SU-DHL-6 (cell line): ENCODE measurements at regions not wholly inside any gene's neighbourhood (a gene's known extent, or its start where the extent isn't known, plus 50 kb on each side); places are given as distances from the start of the nearest gene placed in this dataset.

ENCODE experiments used
- H2AFZ ChIP-seq: fragments of 200-600 bp; sonication (generic); 2 replicates; pipeline ENCODE4 v1.6.1; 2014; ENCODE audit warnings: low read depth, mild to moderate bottlenecking, moderate library complexity, mixed read lengths, antibody characterized with exemption, low read length; ENCODE audit not compliant: severe bottlenecking
- H3F3A ChIP-seq: fragments of 200-600 bp; shearing (Covaris generic); 2 replicates; pipeline ENCODE4 v1.6.0; 2016; ENCODE audit warnings: antibody characterized with exemption, mild to moderate bottlenecking; ENCODE audit not compliant: insufficient read depth
- H3K27ac ChIP-seq: fragments of 200-600 bp; sonication (generic); 2 replicates; pipeline ENCODE4 v1.5.1; 2016; ENCODE audit warnings: low read depth, mild to moderate bottlenecking, low read length, moderate library complexity, mixed read lengths
- H3K27me3 ChIP-seq: fragments of 200-600 bp; sonication (generic), shearing (Covaris generic); 2 replicates; pipeline ENCODE4 v1.6.0; 2014; ENCODE audit warnings: mild to moderate bottlenecking, low read length
- H3K36me3 ChIP-seq: fragments of 200-600 bp; sonication (generic); 2 replicates; pipeline ENCODE4 v1.6.1; 2014; ENCODE audit warnings: mild to moderate bottlenecking, low read length, mixed read lengths
- H3K4me2 ChIP-seq: fragments of 300-600, 200-600 bp; shearing (Covaris generic), sonication (generic); 2 replicates; pipeline ENCODE4 v1.6.0; 2014; ENCODE audit warnings: low read length, low read depth, mild to moderate bottlenecking; ENCODE audit not compliant: poor library complexity, severe bottlenecking
- H3K4me3 ChIP-seq: fragments of 200-600 bp; sonication (generic); 2 replicates; pipeline ENCODE4 v1.5.1; 2014; ENCODE audit warnings: antibody characterized with exemption, low read length, mild to moderate bottlenecking, mixed read lengths; ENCODE audit not compliant: insufficient read depth, poor library complexity, severe bottlenecking
- H3K79me2 ChIP-seq: fragments of 200-600 bp; sonication (generic); 2 replicates; pipeline ENCODE4 v1.6.1; 2014; ENCODE audit warnings: mild to moderate bottlenecking, low read length, moderate library complexity; ENCODE audit not compliant: insufficient read depth
- H3K9ac ChIP-seq: fragments of 200-600 bp; sonication (generic); 2 replicates; pipeline ENCODE4 v1.7.0; 2014; ENCODE audit warnings: mild to moderate bottlenecking, low read length
- H3K9me2 ChIP-seq: fragments of 200-600 bp; sonication (generic); replicated peaks from 2 replicates; pipeline ENCODE4 v1.6.1; 2014; ENCODE audit warnings: low read length; ENCODE audit not compliant: insufficient read depth
- H3K9me3 ChIP-seq: fragments of 200-600 bp; sonication (generic); 2 replicates; pipeline ENCODE4 v1.6.1; 2014; ENCODE audit warnings: low read length, mixed read lengths; ENCODE audit not compliant: insufficient read depth
- H4K20me1 ChIP-seq: fragments of 200-600 bp; sonication (generic); 2 replicates; pipeline ENCODE4 v1.6.1; 2014; ENCODE audit warnings: low read depth, mild to moderate bottlenecking, antibody characterized with exemption, low read length, moderate library complexity, mixed read lengths
- EZH2phosphoT487 ChIP-seq: fragments of 200-600 bp; sonication (generic), shearing (Covaris generic); conservative IDR thresholded peaks from 2 replicates; pipeline ENCODE4 v1.6.1; 2018; ENCODE audit warnings: mild to moderate bottlenecking, antibody characterized with exemption, low read length, moderate library complexity, mixed read lengths
- TF ChIP-seq, protein P1 (sequence below): fragments of 200-600 bp; sonication (generic); IDR thresholded peaks from one replicate; pipeline ENCODE4 v1.5.1; 2017; ENCODE audit warnings: antibody characterized with exemption, mild to moderate bottlenecking, low read length, moderate library complexity; ENCODE audit not compliant: insufficient read depth, poor library complexity, severe bottlenecking

GRCh38 chr13:83819156-83819555, 63.1 kb downstream of the SLITRK1 start:
- Histone ChIP-seq H3K4me2 (no peak overlapping the region), H3K9me2 (no peaks in the 10 kb centered on the region), H3K27ac (no peak overlapping the region), H3K4me3 (no peak overlapping the region), H3K36me3 (no peaks in the 10 kb centered on the region), H2AFZ (no peak overlapping the region), H3F3A (no peaks in the 10 kb centered on the region), H4K20me1 (no peaks in the 10 kb centered on the region), H3K27me3 (no peaks in the 10 kb centered on the region), H3K79me2 (no peaks in the 10 kb centered on the region), H3K9me3 (peaks cover 13% of the 10 kb centered on the region; the same call in 1 of the 2 replicates), H3K9ac (no peak overlapping the region)
- no peak for TF ChIP-seq EZH2phosphoT487
- TF ChIP-seq, protein P1, sequence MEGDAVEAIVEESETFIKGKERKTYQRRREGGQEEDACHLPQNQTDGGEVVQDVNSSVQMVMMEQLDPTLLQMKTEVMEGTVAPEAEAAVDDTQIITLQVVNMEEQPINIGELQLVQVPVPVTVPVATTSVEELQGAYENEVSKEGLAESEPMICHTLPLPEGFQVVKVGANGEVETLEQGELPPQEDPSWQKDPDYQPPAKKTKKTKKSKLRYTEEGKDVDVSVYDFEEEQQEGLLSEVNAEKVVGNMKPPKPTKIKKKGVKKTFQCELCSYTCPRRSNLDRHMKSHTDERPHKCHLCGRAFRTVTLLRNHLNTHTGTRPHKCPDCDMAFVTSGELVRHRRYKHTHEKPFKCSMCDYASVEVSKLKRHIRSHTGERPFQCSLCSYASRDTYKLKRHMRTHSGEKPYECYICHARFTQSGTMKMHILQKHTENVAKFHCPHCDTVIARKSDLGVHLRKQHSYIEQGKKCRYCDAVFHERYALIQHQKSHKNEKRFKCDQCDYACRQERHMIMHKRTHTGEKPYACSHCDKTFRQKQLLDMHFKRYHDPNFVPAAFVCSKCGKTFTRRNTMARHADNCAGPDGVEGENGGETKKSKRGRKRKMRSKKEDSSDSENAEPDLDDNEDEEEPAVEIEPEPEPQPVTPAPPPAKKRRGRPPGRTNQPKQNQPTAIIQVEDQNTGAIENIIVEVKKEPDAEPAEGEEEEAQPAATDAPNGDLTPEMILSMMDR = no peak

GRCh38 chr13:83816081-83816480, 66.2 kb downstream of the SLITRK1 start:
- no peaks in the 10 kb centered on the region for H3K36me3 ChIP-seq
- H3K9me2 ChIP-seq = no peaks in the 10 kb centered on the region
- H3K27me3 ChIP-seq = no peaks in the 10 kb centered on the region
- H3F3A ChIP-seq = no peaks in the 10 kb centered on the region
- no peaks in the 10 kb centered on the region for H3K79me2 ChIP-seq
- TF ChIP-seq, protein P1 = no peak
- TF ChIP-seq EZH2phosphoT487 = no peak
- H3K27ac ChIP-seq = no peak overlapping the region
- peaks cover 3% of the 10 kb centered on the region; the same call in 1 of the 2 replicates for H3K9me3 ChIP-seq
- H2AFZ ChIP-seq = no peak overlapping the region
- no peak overlapping the region for H3K9ac ChIP-seq
- H3K4me2 ChIP-seq = no peak overlapping the region
- H4K20me1 ChIP-seq = no peaks in the 10 kb centered on the region
- H3K4me3 ChIP-seq = no peak overlapping the region

DNA sequence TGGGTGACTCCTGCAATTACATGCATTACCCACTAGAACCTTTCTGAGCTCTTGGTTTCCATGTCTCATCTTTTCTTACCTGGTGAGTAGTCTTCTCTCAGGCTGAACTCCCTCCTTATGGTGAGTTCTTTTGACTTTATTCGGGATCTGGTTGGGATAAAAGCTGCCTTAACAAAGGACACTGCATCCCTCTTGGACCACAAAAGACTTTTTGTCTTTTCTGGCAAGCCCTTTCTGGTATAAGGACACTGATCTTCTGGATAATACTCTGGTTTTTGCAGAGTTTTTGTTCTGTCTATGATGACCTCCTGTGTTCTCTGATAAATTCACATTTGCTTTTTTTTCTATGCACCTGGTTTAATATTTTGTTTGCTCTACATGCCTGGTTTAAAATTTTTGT, 66.7 kb downstream of the SLITRK1 start:
- H3K9me3 ChIP-seq = 0 out of 2 replicates have a peak, but pooled peaks cover 3% of the 10 kb centered on the region
- H4K20me1 ChIP-seq = no peaks in the 10 kb centered on the region
- H3K27me3 ChIP-seq = no peaks in the 10 kb centered on the region
- TF ChIP-seq, protein P1 = no peak
- no peak for TF ChIP-seq EZH2phosphoT487
- H3K79me2 ChIP-seq = no peaks in the 10 kb centered on the region
- no peaks in the 10 kb centered on the region for H3K9me2 ChIP-seq
- no peak overlapping the region for H3K4me3 ChIP-seq
- H2AFZ ChIP-seq = no peak overlapping the region
- H3K27ac ChIP-seq = no peak overlapping the region
- no peaks in the 10 kb centered on the region for H3K36me3 ChIP-seq
- no peak overlapping the region for H3K9ac ChIP-seq
- H3K4me2 ChIP-seq = no peak overlapping the region
- H3F3A ChIP-seq = no peaks in the 10 kb centered on the region

DNA sequence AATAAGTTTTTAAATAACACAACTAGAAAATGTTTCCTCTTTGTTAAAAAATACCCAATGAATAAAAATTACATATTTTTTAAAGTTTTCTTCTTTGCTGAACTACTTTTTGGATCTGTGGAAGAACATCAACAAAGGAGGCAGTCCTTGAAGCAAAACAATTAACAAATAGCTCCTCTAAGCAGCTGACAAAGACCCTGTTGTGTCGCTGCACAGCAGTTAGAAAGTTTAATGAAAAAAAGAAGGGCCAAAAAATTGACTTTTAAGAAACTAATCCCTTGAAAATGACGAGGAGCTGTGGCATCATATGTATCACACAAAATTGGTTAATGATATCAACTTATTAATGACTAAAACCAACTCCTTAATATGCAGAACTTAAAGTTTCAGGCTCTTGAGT, 72.1 kb downstream of the SLITRK1 start:
- TF ChIP-seq, protein P1 = no peak
- no peak for TF ChIP-seq EZH2phosphoT487
- no peak overlapping the region for H3K4me3 ChIP-seq

More for the DNA sequence above, 72.1 kb downstream of the SLITRK1 start:
- Histone ChIP-seq H3K79me2 (no peaks in the 10 kb centered on the region), H3K9me2 (no peaks in the 10 kb centered on the region), H2AFZ (no peak overlapping the region), H4K20me1 (no peaks in the 10 kb centered on the region), H3K9ac (no peak overlapping the region), H3K4me2 (no peak overlapping the region), H3K27me3 (no peaks in the 10 kb centered on the region), H3K36me3 (no peaks in the 10 kb centered on the region), H3F3A (no peaks in the 10 kb centered on the region), H3K27ac (no peak overlapping the region), H3K9me3 (no peaks in the 10 kb centered on the region)
